Stimulated activated naive CD8-positive, alpha-beta T cell treated with anti-CD3 and anti-CD28 coated beads, Interleukin-15, Interleukin-2, amounts not matched to agents 100 ng/mL and 50 ng/mL, for 24 hours (primary cell): ENCODE measurements at regions not wholly inside any gene's neighbourhood (a gene's known extent, or its start where the extent isn't known, plus 50 kb on each side); places are given as distances from the start of the nearest gene placed in this dataset.

ENCODE experiments used
- H3K27ac Mint-ChIP-seq: one replicate; pipeline ENCODE4 v1.8.0; 2021; ENCODE audit warnings: mild to moderate bottlenecking, mixed read lengths
- H3K27me3 Mint-ChIP-seq: one replicate; pipeline ENCODE4 v1.8.0; 2021; ENCODE audit warnings: mixed read lengths
- H3K36me3 Mint-ChIP-seq: one replicate; pipeline ENCODE4 v1.8.0; 2021; ENCODE audit warnings: low read depth, mixed read lengths
- H3K4me1 Mint-ChIP-seq: one replicate; pipeline ENCODE4 v1.8.0; 2021; ENCODE audit warnings: low read depth, mixed read lengths
- H3K4me3 Mint-ChIP-seq: one replicate; pipeline ENCODE4 v1.8.0; 2021; ENCODE audit warnings: mild to moderate bottlenecking, mixed read lengths
- H3K9me3 Mint-ChIP-seq: one replicate; pipeline ENCODE4 v1.8.0; 2021; ENCODE audit warnings: mixed read lengths

GRCh38 chr5:23316060-23316591 lies 191.3 kb upstream of the PRDM9 start:
- no peaks in the 10 kb centered on the region for H3K27me3 Mint-ChIP-seq
- H3K9me3 Mint-ChIP-seq, result peaks cover 21% of the 10 kb centered on the region
- H3K36me3 Mint-ChIP-seq, result no peaks in the 10 kb centered on the region
- H3K27ac Mint-ChIP-seq, result no peak overlapping the region
- no peaks in the 10 kb centered on the region for H3K4me1 Mint-ChIP-seq
- no peak overlapping the region for H3K4me3 Mint-ChIP-seq

- H3K27me3 Mint-ChIP-seq, result no peaks in the 10 kb centered on the region
- no peaks in the 10 kb centered on the region for H3K36me3 Mint-ChIP-seq
- H3K9me3 Mint-ChIP-seq, result peaks cover 21% of the 10 kb centered on the region
- H3K4me1 Mint-ChIP-seq, result no peaks in the 10 kb centered on the region
- no peak overlapping the region for H3K4me3 Mint-ChIP-seq
- H3K27ac Mint-ChIP-seq, result no peak overlapping the region
These were observed 192.6 kb upstream of the PRDM9 start for GRCh38 chr5:23314827-23315226.

GRCh38 chr5:23305055-23305454 lies 202.4 kb upstream of the PRDM9 start:
- Mint-ChIP-seq H3K36me3 (no peaks in the 10 kb centered on the region), H3K27ac (no peak overlapping the region), H3K4me3 (no peak overlapping the region)

GRCh38 chr5:23303836-23304235 lies 203.6 kb upstream of the PRDM9 start:
- no peak overlapping the region for H3K4me3 Mint-ChIP-seq
- no peaks in the 10 kb centered on the region for H3K36me3 Mint-ChIP-seq
- no peak overlapping the region for H3K27ac Mint-ChIP-seq
- no peaks in the 10 kb centered on the region for H3K4me1 Mint-ChIP-seq
- no peaks in the 10 kb centered on the region for H3K27me3 Mint-ChIP-seq
- peaks cover 17% of the 10 kb centered on the region for H3K9me3 Mint-ChIP-seq

More at GRCh38 chr5:23305055-23305454, 202.4 kb upstream of the PRDM9 start:
- Mint-ChIP-seq H3K27me3 (no peaks in the 10 kb centered on the region), H3K4me1 (no peaks in the 10 kb centered on the region), H3K9me3 (peaks cover 17% of the 10 kb centered on the region)

GRCh38 chr5:23303435-23303834 lies 204.0 kb upstream of the PRDM9 start:
- Mint-ChIP-seq H3K27me3 (no peaks in the 10 kb centered on the region), H3K27ac (no peak overlapping the region), H3K4me1 (no peaks in the 10 kb centered on the region), H3K4me3 (no peak overlapping the region), H3K36me3 (no peaks in the 10 kb centered on the region), H3K9me3 (peaks cover 17% of the 10 kb centered on the region)

GRCh38 chr5:23302438-23302837 lies 205.0 kb upstream of the PRDM9 start:
- H3K27ac Mint-ChIP-seq, result no peak overlapping the region
- no peaks in the 10 kb centered on the region for H3K27me3 Mint-ChIP-seq
- no peak overlapping the region for H3K4me3 Mint-ChIP-seq
- no peaks in the 10 kb centered on the region for H3K36me3 Mint-ChIP-seq
- no peaks in the 10 kb centered on the region for H3K4me1 Mint-ChIP-seq
- peaks cover 17% of the 10 kb centered on the region for H3K9me3 Mint-ChIP-seq

- Mint-ChIP-seq H3K27me3 (no peaks in the 10 kb centered on the region), H3K36me3 (no peaks in the 10 kb centered on the region), H3K27ac (no peak overlapping the region), H3K9me3 (peaks cover 4% of the 10 kb centered on the region), H3K4me1 (no peaks in the 10 kb centered on the region), H3K4me3 (no peak overlapping the region)
These were observed 218.2 kb upstream of the PRDM9 start for GRCh38 chr5:23289162-23289561.

GRCh38 chr5:23284656-23285055 lies 222.8 kb upstream of the PRDM9 start:
- H3K36me3 Mint-ChIP-seq, result no peaks in the 10 kb centered on the region
- H3K9me3 Mint-ChIP-seq, result no peaks in the 10 kb centered on the region
- H3K4me1 Mint-ChIP-seq, result no peaks in the 10 kb centered on the region
- no peaks in the 10 kb centered on the region for H3K27me3 Mint-ChIP-seq
- H3K4me3 Mint-ChIP-seq, result no peak overlapping the region
- H3K27ac Mint-ChIP-seq, result no peak overlapping the region

GRCh38 chr5:23274171-23274570 lies 233.2 kb upstream of the PRDM9 start:
- Mint-ChIP-seq H3K4me3 (no peak overlapping the region), H3K36me3 (no peaks in the 10 kb centered on the region), H3K27me3 (no peaks in the 10 kb centered on the region), H3K4me1 (no peaks in the 10 kb centered on the region), H3K27ac (no peak overlapping the region), H3K9me3 (peaks cover 24% of the 10 kb centered on the region)

GRCh38 chr5:23269981-23270380 lies 237.4 kb upstream of the PRDM9 start:
- Mint-ChIP-seq H3K27me3 (no peaks in the 10 kb centered on the region), H3K9me3 (peaks cover 5% of the 10 kb centered on the region), H3K27ac (no peak overlapping the region), H3K4me1 (no peaks in the 10 kb centered on the region), H3K4me3 (no peak overlapping the region), H3K36me3 (no peaks in the 10 kb centered on the region)

- Mint-ChIP-seq H3K4me1 (no peaks in the 10 kb centered on the region), H3K36me3 (no peaks in the 10 kb centered on the region), H3K27ac (no peak overlapping the region), H3K9me3 (no peaks in the 10 kb centered on the region), H3K4me3 (no peak overlapping the region), H3K27me3 (no peaks in the 10 kb centered on the region)
These were observed 239.3 kb upstream of the PRDM9 start for GRCh38 chr5:23268136-23268535.

- H3K4me3 Mint-ChIP-seq, result no peak overlapping the region
- H3K9me3 Mint-ChIP-seq, result peaks cover 10% of the 10 kb centered on the region
- H3K27me3 Mint-ChIP-seq, result no peaks in the 10 kb centered on the region
- no peaks in the 10 kb centered on the region for H3K36me3 Mint-ChIP-seq
- H3K27ac Mint-ChIP-seq, result no peak overlapping the region
- no peaks in the 10 kb centered on the region for H3K4me1 Mint-ChIP-seq
These were observed 246.8 kb upstream of the PRDM9 start for GRCh38 chr5:23260621-23261020.

GRCh38 chr5:23257656-23258055 lies 249.8 kb upstream of the PRDM9 start:
- Mint-ChIP-seq H3K36me3 (no peaks in the 10 kb centered on the region), H3K27me3 (no peaks in the 10 kb centered on the region), H3K4me3 (no peak overlapping the region), H3K9me3 (peaks cover 10% of the 10 kb centered on the region), H3K4me1 (no peaks in the 10 kb centered on the region), H3K27ac (no peak overlapping the region)

- H3K4me1 Mint-ChIP-seq, result no peaks in the 10 kb centered on the region
- H3K9me3 Mint-ChIP-seq, result peaks cover 6% of the 10 kb centered on the region
These were observed 253.7 kb upstream of the PRDM9 start for GRCh38 chr5:23253621-23254198.

GRCh38 chr5:23242891-23243290 lies 264.5 kb upstream of the PRDM9 start:
- Mint-ChIP-seq H3K36me3 (no peaks in the 10 kb centered on the region), H3K4me3 (no peak overlapping the region), H3K9me3 (peaks cover 18% of the 10 kb centered on the region), H3K27ac (no peak overlapping the region), H3K4me1 (no peaks in the 10 kb centered on the region), H3K27me3 (no peaks in the 10 kb centered on the region)

More at GRCh38 chr5:23253621-23254198, 253.7 kb upstream of the PRDM9 start:
- Mint-ChIP-seq H3K27ac (no peak overlapping the region), H3K36me3 (no peaks in the 10 kb centered on the region), H3K27me3 (no peaks in the 10 kb centered on the region), H3K4me3 (no peak overlapping the region)

GRCh38 chr5:23235246-23235645 lies 272.2 kb upstream of the PRDM9 start:
- Mint-ChIP-seq H3K4me1 (no peaks in the 10 kb centered on the region), H3K9me3 (peaks cover 8% of the 10 kb centered on the region), H3K36me3 (no peaks in the 10 kb centered on the region)

More at GRCh38 chr5:23235246-23235645, 272.2 kb upstream of the PRDM9 start:
- no peak overlapping the region for H3K27ac Mint-ChIP-seq
- no peak overlapping the region for H3K4me3 Mint-ChIP-seq
- no peaks in the 10 kb centered on the region for H3K27me3 Mint-ChIP-seq
